ENCODE measurements at regions not wholly inside any gene's neighbourhood (a gene's known extent, or its start where the extent isn't known, plus 50 kb on each side); places are given as distances from the start of the nearest gene placed in this dataset.

GRCh38 chr11:128157423-128158298 lies 429.7 kb downstream of the ETS1 start:
- H3K27ac ChIP-seq, result no peak overlapping the region
- FAIRE-seq (peak; percentile 91), ATAC-seq (peak; percentile 84 to 98 (median 96)), DNase-seq (peak in 3 of 6 donors; percentile 26 to 50 (median 28))
- peak; percentile 53 to 83 (median 70) for TF ChIP-seq CTCF (IDR thresholded peaks at IDR 0.05)
- H3K9me3 ChIP-seq, result no peaks in the 10 kb centered on the region
- H3K4me3 ChIP-seq, result no peak overlapping the region
- H3K27me3 ChIP-seq, result no peaks in the 10 kb centered on the region
- intact Hi-C loops (cut with DNase I), result no loop called here
- 14 to 17% methylated on average over 5 of the region's 5 CpGs for WGBS, 2 donors
- no peaks in the 10 kb centered on the region for H3K4me1 ChIP-seq
- H3K36me3 ChIP-seq, result no peaks in the 10 kb centered on the region

GRCh38 chr11:128156486-128156885 lies 430.9 kb downstream of the ETS1 start:
- H3K9me3 ChIP-seq, result no peaks in the 10 kb centered on the region
- 45 to 54% methylated on average over 3 of the region's 3 CpGs for WGBS, 2 donors
- H3K4me3 ChIP-seq, result no peak overlapping the region
- TF ChIP-seq CTCF (IDR thresholded peaks at IDR 0.05), result no peak
- no peak for FAIRE-seq
- no peaks in the 10 kb centered on the region for H3K4me1 ChIP-seq
- no peaks in the 10 kb centered on the region for H3K36me3 ChIP-seq
- no peak for DNase-seq
- no peaks in the 10 kb centered on the region for H3K27me3 ChIP-seq
- no peak overlapping the region for H3K27ac ChIP-seq
- intact Hi-C loops (cut with DNase I), result no loop called here
- ATAC-seq, result peak in 1 of 4 donors; percentile 31

GRCh38 chr11:128155590-128155989 lies 431.8 kb downstream of the ETS1 start:
- H3K9me3 ChIP-seq, result no peaks in the 10 kb centered on the region
- no peaks in the 10 kb centered on the region for H3K4me1 ChIP-seq
- intact Hi-C loops (cut with DNase I), result no loop called here
- FAIRE-seq (no peak), ATAC-seq (no peak), DNase-seq (no peak)
- no peak overlapping the region for H3K4me3 ChIP-seq
- H3K36me3 ChIP-seq, result no peaks in the 10 kb centered on the region
- WGBS, 2 donors, result 76 to 81% methylated on average over 2 of the region's 2 CpGs
- no peak overlapping the region for H3K27ac ChIP-seq
- TF ChIP-seq CTCF (IDR thresholded peaks at IDR 0.05), result no peak
- no peaks in the 10 kb centered on the region for H3K27me3 ChIP-seq

- no peak for FAIRE-seq
- TF ChIP-seq CTCF (IDR thresholded peaks at IDR 0.05), result no peak
- no peak overlapping the region for H3K27ac ChIP-seq
- H3K4me3 ChIP-seq, result no peak overlapping the region
- H3K4me1 ChIP-seq, result no peaks in the 10 kb centered on the region
- H3K27me3 ChIP-seq, result no peaks in the 10 kb centered on the region
- no peak for DNase-seq
- 79% methylated on average over 4 of the region's 4 CpGs for WGBS, 2 donors
- H3K9me3 ChIP-seq, result no peaks in the 10 kb centered on the region
- H3K36me3 ChIP-seq, result no peaks in the 10 kb centered on the region
- intact Hi-C loops (cut with DNase I), result no loop called here
- no peak for ATAC-seq
Measured at GRCh38 chr11:128153697-128154048, 433.7 kb downstream of the ETS1 start.

Measured in pancreas (tissue), 10 donors.